Left lung (tissue), 4 donors: ENCODE measurements at regions not wholly inside any gene's neighbourhood (a gene's known extent, or its start where the extent isn't known, plus 50 kb on each side); places are given as distances from the start of the nearest gene placed in this dataset.

Experiments used
- ATAC-seq: fragments of 200-7000 bp; cut with Tn5 transposase; one replicate; pipeline ENCODE4 v1.9.1; 2020; ENCODE audit warnings: moderate library complexity
- DNase-seq, 4 donors: peaks; one replicate each; pipeline ENCODE4 v3.0.0-alpha.2; 2013 to 2020
- H3K27ac ChIP-seq, 2 donors: fragments of 200-600 bp; sonication (generic) in 1 of 2; one replicate each; pipeline versions ENCODE4 v1.5.0 to v1.8.0; 2020 to 2021
- H3K27me3 ChIP-seq, 2 donors: fragments of 200-600 bp; sonication (generic) in 1 of 2; one replicate each; pipeline versions ENCODE4 v1.5.0 to v1.8.0; 2020 to 2021
- H3K36me3 ChIP-seq, 2 donors: fragments of 200-600 bp; sonication (generic) in 1 of 2; one replicate each; pipeline versions ENCODE4 v1.5.0 to v1.8.0; 2020 to 2021
- H3K4me1 ChIP-seq, 2 donors: fragments of 200-600 bp; one replicate each; pipeline ENCODE4 v1.8.0; 2021
- H3K4me3 ChIP-seq, 2 donors: fragments of 200-600 bp; sonication (generic) in 1 of 2; one replicate each; pipeline versions ENCODE4 v1.5.0 to v1.8.0; 2020 to 2021; ENCODE audit warnings: mild to moderate bottlenecking in 1 of 2
- H3K9me3 ChIP-seq, 2 donors: fragments of 200-600 bp; sonication (generic) in 1 of 2; one replicate each; pipeline versions ENCODE4 v1.5.0 to v1.8.0; 2020 to 2021
- intact Hi-C, 2 donors: fragments of 100-400 bp; cut with DNase I; formaldehyde crosslinking; loops; one replicate each; pipeline versions ENCODE4 v1.11.2 to v1.14.2; 2022
- TF ChIP-seq, protein P1 (sequence below), 2 donors: fragments of 200-600 bp; sonication (generic) in 1 of 2; IDR thresholded peaks; one replicate each; pipeline versions ENCODE4 v1.5.0 to v1.8.0; 2021; ENCODE audit warnings: antibody characterized with exemption in 2 of 2
- donor health status: DM: no; HTN: yes; CAD: no.
- donor health status: DM: no; HTN: no; CAD: no.

DNA sequence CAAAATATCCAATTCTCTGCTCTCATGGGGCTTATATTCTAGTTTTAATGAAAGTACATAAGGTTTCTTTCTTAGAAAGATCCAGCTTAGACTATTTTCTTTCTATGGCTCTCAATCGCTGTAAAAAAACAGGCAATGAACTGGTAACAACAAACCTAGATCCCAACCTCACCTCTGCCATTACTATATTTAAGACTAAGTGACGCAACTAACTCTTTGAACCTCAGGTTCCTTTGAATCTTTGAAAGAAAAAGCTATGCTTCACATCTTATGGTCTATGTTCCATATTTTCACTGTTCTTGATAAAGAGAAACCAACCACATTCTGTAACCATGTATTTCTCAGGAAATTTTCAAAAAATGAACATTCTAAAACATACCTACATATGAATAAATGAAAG lies 88.5 kb downstream of the ELAPOR2 start:
- TF ChIP-seq, protein P1, sequence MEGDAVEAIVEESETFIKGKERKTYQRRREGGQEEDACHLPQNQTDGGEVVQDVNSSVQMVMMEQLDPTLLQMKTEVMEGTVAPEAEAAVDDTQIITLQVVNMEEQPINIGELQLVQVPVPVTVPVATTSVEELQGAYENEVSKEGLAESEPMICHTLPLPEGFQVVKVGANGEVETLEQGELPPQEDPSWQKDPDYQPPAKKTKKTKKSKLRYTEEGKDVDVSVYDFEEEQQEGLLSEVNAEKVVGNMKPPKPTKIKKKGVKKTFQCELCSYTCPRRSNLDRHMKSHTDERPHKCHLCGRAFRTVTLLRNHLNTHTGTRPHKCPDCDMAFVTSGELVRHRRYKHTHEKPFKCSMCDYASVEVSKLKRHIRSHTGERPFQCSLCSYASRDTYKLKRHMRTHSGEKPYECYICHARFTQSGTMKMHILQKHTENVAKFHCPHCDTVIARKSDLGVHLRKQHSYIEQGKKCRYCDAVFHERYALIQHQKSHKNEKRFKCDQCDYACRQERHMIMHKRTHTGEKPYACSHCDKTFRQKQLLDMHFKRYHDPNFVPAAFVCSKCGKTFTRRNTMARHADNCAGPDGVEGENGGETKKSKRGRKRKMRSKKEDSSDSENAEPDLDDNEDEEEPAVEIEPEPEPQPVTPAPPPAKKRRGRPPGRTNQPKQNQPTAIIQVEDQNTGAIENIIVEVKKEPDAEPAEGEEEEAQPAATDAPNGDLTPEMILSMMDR (IDR thresholded peaks at IDR 0.05): no peak
- intact Hi-C loops: no loop called here
- H3K27me3 ChIP-seq: no peaks in the 10 kb centered on the region
- no peaks in the 10 kb centered on the region for H3K9me3 ChIP-seq
- no peaks in the 10 kb centered on the region for H3K36me3 ChIP-seq
- peaks cover 0 to 3% of the 10 kb centered on the region in 2 donors for H3K4me1 ChIP-seq
- ATAC-seq (no peak), DNase-seq (no peak)
- no peak overlapping the region for H3K27ac ChIP-seq
- H3K4me3 ChIP-seq: no peak overlapping the region

DNA sequence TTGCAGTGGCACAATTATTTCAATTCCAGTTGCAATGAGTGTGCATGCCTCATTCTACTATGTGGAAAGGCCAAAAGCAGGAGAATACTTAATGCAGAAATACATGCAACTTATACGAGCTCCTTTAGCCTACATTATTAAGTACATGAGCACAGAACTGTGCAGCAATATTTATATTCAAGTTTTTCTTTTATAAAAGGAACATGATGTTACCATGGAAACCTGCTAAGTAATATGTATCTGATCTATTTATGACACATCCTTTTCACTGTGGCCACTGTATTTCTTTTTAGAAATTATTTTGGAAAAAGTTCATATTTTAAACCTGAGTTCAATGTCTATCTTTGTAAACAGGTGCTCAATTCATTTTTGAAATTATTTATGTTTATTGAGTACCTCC lies 88.9 kb downstream of the ELAPOR2 start:
- TF ChIP-seq, protein P1 (IDR thresholded peaks at IDR 0.05): no peak
- H3K27ac ChIP-seq: no peak overlapping the region
- DNase-seq (no peak), ATAC-seq (no peak)
- no peaks in the 10 kb centered on the region for H3K27me3 ChIP-seq
- no peak overlapping the region for H3K4me3 ChIP-seq
- H3K36me3 ChIP-seq: no peaks in the 10 kb centered on the region
- H3K9me3 ChIP-seq: no peaks in the 10 kb centered on the region
- peaks cover 0 to 3% of the 10 kb centered on the region in 2 donors for H3K4me1 ChIP-seq
- intact Hi-C loops: no loop called here

DNA sequence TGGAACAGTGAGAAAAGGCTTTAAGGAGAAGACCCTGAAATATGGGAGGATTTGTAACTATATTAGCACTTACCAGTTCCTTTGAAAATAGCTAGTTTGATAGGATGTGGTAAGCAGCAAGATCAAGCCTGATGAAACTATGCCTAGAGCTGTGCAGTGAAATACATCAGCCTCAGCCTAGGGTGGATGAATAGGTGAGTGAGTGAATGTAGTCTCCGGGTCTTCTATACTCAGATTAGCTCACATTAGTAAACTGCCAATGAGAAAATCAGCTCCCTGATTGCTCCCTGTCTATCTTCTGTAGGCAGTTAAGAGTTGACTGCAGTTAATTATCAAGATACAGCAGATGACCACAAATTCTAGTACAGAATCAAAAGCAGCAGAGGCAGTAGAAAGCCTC lies 89.6 kb downstream of the ELAPOR2 start:
- intact Hi-C loops: no loop called here
- DNase-seq (no peak), ATAC-seq (no peak)
- no peak overlapping the region for H3K27ac ChIP-seq
- no peak overlapping the region for H3K4me3 ChIP-seq
- no peaks in the 10 kb centered on the region for H3K9me3 ChIP-seq
- TF ChIP-seq, protein P1 (IDR thresholded peaks at IDR 0.05): no peak
- H3K4me1 ChIP-seq: peaks cover 0 to 3% of the 10 kb centered on the region in 2 donors
- no peaks in the 10 kb centered on the region for H3K27me3 ChIP-seq
- H3K36me3 ChIP-seq: no peaks in the 10 kb centered on the region

DNA sequence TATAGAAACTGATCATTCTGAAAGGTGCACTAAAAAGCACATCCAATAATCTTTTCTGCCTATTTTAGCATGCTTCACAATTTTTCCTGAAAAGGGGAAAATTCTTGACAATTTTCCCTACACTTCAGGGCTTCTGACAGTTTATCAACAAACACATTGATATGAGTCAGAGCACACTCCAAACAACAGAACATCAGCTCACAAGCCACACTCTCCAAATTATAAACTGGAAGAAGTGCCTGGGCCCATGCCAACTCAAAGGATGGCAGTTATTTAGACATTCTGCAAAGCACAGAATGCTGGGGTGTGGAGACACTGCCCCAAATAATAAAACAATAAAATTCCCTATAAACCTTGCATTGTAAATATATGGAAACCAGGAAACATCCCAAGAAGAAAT lies 90.8 kb downstream of the ELAPOR2 start:
- ATAC-seq (peak; percentile 34), DNase-seq (no peak)
- H3K27me3 ChIP-seq: no peaks in the 10 kb centered on the region
- peaks cover 0 to 3% of the 10 kb centered on the region in 2 donors for H3K4me1 ChIP-seq
- H3K27ac ChIP-seq: no peak overlapping the region
- TF ChIP-seq, protein P1 (IDR thresholded peaks at IDR 0.05): no peak
- H3K36me3 ChIP-seq: no peaks in the 10 kb centered on the region
- H3K9me3 ChIP-seq: no peaks in the 10 kb centered on the region
- intact Hi-C loops: no loop called here
- no peak overlapping the region for H3K4me3 ChIP-seq

DNA sequence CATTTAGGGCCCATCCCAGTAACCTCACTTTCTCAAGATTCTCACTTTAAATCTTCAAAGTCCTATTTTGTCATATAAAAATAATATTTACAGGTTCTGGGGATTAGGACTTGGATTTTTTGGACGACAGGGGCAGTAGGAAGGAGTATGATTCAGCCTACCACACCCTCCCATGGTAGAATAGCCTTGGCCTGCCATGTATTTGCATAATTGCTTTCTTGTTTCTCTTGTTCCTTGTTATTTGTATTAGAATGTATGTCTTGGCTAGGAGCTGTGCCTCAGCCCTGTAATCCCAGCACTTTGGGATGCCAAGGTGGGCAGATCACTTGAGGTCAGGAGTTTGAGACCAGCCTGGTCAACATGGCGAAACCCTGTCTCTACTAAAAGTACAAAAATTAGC lies 92.5 kb downstream of the ELAPOR2 start:
- no peak for ATAC-seq
- Histone ChIP-seq H3K9me3 (no peaks in the 10 kb centered on the region), H3K27me3 (no peaks in the 10 kb centered on the region), H3K36me3 (no peaks in the 10 kb centered on the region), H3K4me3 (no peak overlapping the region), H3K27ac (no peak overlapping the region), H3K4me1 (peaks cover 0 to 3% of the 10 kb centered on the region in 2 donors)
- intact Hi-C loops: no loop called here
- TF ChIP-seq, protein P1 (IDR thresholded peaks at IDR 0.05): no peak
- DNase-seq: no peak
